GM03348 (cell line): ENCODE measurements at regions not wholly inside any gene's neighbourhood (a gene's known extent, or its start where the extent isn't known, plus 50 kb on each side); places are given as distances from the start of the nearest gene placed in this dataset.

Experiments used
- DNase-seq: peaks from one replicate; pipeline ENCODE4 v3.0.0; 2012; ENCODE audit warnings: low spot score

GRCh38 chr19:30743011-30743410 lies 370.8 kb downstream of the ZNF536 start:
- DNase-seq, result no peak

- DNase-seq, result no peak
Observed at GRCh38 chr19:30742406-30742938, 370.3 kb downstream of the ZNF536 start.

DNA sequence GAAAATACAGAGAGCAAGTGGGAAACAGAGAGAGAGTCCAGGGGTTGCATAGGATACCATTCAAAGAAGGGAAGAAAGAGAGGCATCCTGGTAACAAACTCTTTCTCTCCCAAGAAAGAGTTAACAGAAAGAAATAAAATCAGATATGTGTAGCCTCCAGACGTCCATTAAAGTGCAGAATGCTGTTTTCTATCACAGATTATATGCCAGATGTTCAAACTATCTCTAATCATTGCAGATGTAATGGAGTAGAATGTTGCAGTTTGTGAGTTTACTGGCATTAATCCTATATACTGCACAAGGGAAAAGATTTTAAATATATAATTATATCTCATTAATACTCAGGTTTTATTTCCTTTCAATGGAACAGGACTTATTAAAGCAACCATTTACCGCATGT lies 369.4 kb downstream of the ZNF536 start:
- no peak for DNase-seq

- peak; percentile 38 for DNase-seq
Observed at GRCh38 chr19:30739394-30739793, 367.2 kb downstream of the ZNF536 start.

DNA sequence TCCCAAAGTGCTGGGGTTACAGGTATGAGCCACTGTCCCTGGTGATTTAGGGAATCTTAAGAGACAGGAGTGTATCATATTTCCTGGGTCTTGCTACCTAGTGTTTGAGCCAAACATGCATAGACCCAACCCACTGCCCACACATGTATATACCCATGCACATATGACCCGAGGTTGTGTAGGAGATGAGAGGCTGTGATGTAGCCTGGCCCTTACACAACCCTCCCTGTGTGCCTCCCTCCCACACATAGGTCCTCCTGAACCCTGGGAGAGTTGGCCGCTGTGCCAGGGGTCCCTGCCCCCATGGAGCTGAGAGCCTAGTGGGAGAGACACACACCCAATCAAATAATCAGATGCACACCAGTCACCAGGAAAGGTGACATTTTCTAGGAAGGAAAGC lies 365.9 kb downstream of the ZNF536 start:
- no peak for DNase-seq

DNA sequence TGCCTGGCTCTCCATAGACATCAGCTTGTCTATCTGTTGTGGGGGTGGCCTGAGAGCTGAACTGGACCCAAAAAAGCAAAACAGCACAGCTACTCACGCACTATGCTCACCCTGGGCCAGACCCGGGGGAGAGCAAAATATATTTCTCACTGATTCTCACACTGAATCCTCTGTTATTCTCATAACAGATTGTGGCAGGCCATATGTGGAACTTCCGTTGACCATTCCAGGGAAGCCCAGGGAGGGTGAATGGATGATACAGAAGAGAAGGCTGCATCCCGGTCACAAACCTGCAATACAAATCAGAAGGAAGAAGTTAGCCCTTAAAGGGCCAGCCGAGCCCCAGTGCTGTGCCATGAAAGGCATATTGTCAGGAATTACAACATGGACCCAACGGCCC lies 362.5 kb downstream of the ZNF536 start:
- no peak for DNase-seq

DNA sequence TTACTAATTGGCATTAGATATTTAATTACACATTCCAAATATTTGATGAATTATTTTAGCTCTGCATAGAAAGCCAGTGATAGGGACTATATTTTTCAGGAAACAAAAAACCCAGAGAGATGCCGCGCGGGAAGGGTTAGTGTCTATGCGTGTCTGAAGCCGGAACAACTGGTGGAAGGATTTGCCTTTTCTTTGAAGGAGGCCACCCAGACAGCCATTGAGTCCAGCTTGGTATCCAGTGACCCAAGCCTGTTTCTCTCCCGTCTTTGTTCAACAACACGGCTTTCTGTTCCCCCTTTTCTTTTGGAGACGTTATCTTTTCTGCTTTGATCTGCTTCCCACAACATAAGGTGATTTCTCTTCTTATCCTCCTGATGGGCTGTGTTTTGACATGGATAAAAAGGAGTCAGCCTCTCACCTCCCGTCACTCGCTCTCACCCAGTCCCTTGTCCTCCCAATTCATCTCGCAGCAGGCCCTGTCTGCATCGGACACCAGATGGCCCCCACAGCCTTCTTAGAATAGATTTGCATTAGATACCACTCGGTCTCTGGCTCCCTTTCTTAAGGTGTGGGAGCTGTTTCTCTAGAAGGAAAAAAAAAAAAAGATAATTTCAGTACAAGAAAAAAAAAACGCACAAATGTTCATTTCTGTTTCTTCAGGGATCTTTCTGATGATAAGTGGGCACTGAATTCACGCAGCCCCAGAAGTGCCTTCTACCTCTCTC lies 361.8 kb downstream of the ZNF536 start:
- DNase-seq, result no peak

DNA sequence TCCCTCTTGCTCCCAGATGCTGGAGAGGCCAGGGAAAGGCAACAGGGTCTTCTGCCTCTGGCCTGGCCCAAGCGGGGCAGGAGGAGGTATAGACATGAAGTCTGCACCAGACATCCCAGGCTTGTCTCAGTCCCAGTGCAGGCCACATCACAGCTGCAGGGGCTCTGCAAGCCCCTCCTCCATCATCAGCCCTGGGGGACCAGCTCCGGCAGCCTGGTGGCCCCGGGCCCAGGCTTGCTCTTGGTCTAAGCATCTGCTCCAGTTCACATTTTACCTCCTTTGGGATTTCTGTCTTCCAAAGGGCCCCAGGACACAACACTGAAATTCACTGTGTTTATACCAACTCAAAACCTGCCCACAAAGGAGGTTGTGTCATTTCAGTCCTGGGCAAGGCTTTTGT lies 359.4 kb downstream of the ZNF536 start:
- DNase-seq, result no peak

GRCh38 chr19:30729451-30729850 lies 357.3 kb downstream of the ZNF536 start:
- no peak for DNase-seq

DNA sequence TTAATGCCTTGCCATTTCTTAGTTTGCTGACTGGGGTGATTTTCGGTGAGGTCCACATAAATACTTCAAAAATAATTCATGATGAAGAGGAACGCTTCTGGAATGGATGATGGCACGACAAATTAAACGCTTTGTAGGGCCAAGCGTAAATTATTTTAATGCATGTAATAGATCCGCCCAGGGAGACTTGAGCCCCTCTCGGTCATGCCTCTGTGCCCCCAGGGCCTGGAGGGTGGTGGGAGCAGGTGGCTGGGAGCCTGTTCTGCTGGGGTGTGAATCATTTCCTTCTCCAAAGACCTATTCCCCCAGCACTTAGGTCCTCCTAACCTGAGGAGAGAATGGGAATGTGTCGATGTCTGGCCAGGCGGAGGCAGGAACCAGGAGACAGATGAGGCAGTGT lies 350.6 kb downstream of the ZNF536 start:
- no peak for DNase-seq

DNA sequence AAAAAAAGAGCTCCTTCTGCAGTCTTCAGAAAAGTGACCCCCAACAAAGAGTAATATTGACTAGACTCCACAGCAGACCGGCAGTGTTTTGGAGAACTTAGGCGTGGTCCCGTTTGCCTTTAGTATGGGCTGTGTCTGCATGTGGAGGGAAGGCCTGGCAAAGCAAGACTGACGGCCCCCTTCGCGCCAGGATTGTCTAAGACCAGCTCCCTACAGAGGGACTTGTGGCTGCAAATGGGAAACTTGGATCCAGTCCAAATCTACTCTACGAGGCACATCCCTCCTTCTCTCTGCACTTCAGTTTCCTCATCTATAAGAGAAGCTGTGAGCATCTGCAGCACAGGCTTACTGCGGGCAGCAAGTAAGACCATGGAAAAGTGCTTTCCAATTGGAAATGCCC lies 350.0 kb downstream of the ZNF536 start:
- no peak for DNase-seq

GRCh38 chr19:30719999-30720345 lies 347.8 kb downstream of the ZNF536 start:
- DNase-seq, result peak; percentile 65

GRCh38 chr19:30719189-30719998 lies 347.2 kb downstream of the ZNF536 start:
- peak; percentile 81 for DNase-seq

GRCh38 chr19:30718707-30719106 lies 346.5 kb downstream of the ZNF536 start:
- DNase-seq, result peak; percentile 19

DNA sequence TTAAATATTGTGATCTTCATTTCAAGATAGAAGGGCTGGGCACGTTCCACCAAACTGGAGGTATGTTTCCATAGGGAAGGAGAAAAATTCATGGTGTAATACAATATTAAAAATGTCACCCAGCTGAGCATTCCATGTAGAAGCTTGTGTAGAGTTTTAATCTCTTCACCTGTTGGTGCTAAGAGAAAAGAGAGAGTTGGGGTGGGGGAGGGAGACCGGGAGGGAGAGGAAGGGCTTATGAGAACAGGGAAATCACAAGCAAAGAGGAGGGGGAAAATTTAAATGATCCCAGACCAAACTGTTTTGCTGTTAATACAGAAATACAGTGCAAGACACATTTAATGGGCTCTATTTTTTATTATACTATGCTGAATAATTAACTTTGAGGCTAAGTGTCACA lies 345.8 kb downstream of the ZNF536 start:
- no peak for DNase-seq

DNA sequence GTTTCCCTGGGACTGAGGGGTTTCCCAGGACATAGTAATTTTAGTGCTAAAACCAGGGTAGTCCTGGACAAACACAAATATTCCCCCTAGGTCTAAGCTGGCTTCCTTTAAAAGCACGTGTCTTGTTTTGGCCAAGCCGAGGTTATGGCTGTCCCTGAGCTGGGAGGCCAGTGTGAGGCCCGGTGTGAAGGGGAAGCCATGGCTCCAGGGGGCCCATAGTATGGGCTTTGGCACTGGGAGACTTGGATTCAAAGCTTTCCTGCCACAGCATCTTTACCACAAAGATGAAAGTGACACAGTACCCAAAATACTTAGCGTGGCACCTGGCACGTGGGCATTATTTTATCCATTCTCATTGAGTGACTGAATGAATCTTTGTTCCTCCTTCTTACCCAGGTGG lies 345.2 kb downstream of the ZNF536 start:
- DNase-seq, result no peak

DNA sequence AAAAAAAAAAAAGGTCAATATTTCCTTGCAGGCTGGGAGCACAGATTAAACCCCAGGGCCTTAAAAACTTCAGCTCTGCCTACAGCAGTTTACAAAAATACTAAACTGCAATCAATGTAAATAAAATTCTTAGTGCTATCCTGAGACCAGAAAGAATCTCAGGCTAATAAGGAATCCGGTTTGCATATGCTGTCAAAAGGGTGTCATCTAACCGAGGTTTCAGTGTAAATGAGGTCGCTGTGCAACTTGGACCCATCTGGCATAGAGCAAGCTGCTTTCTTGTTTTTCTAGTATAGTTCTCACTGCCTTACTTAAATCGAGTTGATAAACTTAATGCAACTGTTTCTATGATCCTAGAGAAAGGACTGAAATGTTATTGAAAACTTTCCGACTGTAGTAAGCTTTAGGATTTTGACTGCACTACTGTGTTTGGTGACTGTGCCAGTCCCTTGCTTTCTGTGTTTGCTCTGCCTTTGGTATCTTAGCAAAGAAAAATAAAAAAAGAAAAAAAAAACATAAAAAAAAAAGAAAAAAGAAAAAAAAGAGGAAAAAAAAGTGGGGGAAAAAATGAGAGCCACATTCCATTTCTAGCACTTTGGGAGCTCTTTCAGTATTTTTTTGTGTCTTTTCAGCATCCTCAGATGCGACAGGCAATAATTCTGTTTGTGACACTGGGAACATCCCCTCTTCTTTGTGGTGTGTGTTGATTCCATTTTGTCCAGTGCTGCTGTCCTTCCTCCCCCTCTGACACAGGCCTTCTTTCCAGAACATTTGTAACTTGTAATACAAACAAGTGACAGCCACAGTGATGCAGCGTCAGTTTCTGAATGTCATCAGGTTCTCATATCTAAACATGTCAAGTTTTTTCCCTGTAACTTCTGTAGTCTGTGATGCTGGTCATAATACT lies 340.5 kb downstream of the ZNF536 start:
- DNase-seq, result no peak

DNA sequence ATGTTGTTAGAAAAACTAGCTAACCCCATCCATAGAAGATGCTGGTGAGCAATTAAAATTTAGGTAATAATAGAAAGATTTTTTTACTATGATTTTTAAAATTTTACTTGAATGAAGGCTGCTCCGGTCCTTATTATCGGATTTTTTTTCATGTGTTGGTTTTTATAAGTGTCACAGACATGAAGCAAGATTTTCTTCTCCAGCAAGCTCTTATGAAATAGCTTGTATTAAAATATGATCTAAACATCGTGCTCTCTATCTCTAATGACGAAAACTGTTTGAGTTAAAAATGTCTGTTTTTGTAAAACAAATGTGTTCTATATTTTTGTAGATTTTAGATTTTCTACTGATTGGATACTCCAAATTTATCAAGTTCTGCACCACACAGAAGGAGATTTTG lies 339.6 kb downstream of the ZNF536 start:
- DNase-seq, result no peak

GRCh38 chr19:30711296-30711695 lies 339.1 kb downstream of the ZNF536 start:
- no peak for DNase-seq

GRCh38 chr19:30710721-30711120 lies 338.5 kb downstream of the ZNF536 start:
- DNase-seq, result no peak

- no peak for DNase-seq
Observed at GRCh38 chr19:30708416-30709178, 336.4 kb downstream of the ZNF536 start.
